ENCODE measurements at regions not wholly inside any gene's neighbourhood (a gene's known extent, or its start where the extent isn't known, plus 50 kb on each side); places are given as distances from the start of the nearest gene placed in this dataset.

DNA sequence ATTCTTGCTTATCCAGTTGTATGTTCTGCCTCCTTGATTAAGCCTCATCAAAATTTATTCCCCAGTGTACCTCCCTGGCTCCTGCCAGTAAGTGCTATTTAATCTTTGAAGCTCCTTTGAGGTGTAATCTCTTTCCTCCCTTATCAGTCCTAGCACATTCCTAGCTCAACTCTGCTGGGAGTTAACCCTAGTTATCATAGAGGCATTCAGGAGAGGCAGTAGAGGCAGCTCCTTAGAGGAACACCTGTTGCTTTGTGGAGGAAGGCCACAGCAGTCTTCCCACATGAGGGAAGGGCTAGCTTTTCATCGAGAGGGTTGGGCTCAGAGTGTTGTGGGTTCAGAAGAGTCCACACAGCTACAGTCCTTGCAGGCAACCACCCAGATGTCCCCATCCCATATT, 182.4 kb upstream of the ARID2 start:
- TF ChIP-seq SUZ12 (IDR thresholded peaks at IDR 0.05): no peak
- TF ChIP-seq BHLHE40 (IDR thresholded peaks at IDR 0.05; ENCODE audit: borderline replicate concordance): no peak
- no peak for TF ChIP-seq ARNT (IDR thresholded peaks at IDR 0.05)
- no peak for TF ChIP-seq CTBP1 (IDR thresholded peaks at IDR 0.05; ENCODE audit: borderline replicate concordance)
- no peak for TF ChIP-seq FOXA1 (IDR thresholded peaks at IDR 0.05)
- no peak for TF ChIP-seq L3MBTL2 (conservative IDR thresholded peaks at IDR 0.05)
- no peak for TF ChIP-seq SP1 (IDR thresholded peaks at IDR 0.05)
- TF ChIP-seq ELF4 (IDR thresholded peaks at IDR 0.05): no peak
- TF ChIP-seq, protein P1, sequence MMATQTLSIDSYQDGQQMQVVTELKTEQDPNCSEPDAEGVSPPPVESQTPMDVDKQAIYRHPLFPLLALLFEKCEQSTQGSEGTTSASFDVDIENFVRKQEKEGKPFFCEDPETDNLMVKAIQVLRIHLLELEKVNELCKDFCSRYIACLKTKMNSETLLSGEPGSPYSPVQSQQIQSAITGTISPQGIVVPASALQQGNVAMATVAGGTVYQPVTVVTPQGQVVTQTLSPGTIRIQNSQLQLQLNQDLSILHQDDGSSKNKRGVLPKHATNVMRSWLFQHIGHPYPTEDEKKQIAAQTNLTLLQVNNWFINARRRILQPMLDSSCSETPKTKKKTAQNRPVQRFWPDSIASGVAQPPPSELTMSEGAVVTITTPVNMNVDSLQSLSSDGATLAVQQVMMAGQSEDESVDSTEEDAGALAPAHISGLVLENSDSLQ (IDR thresholded peaks at IDR 0.05): no peak
- no peak for TF ChIP-seq HDGF (IDR thresholded peaks at IDR 0.05; ENCODE audit: borderline replicate concordance)
- no peak for TF ChIP-seq TARDBP (IDR thresholded peaks at IDR 0.05)
- TF ChIP-seq FOXM1 (IDR thresholded peaks at IDR 0.05; ENCODE audit: borderline replicate concordance): no peak
- TF ChIP-seq FOXK2 (IDR thresholded peaks at IDR 0.05): no peak
